CD4-positive, alpha-beta T cell (primary cell): ENCODE measurements at regions not wholly inside any gene's neighbourhood (a gene's known extent, or its start where the extent isn't known, plus 50 kb on each side); places are given as distances from the start of the nearest gene placed in this dataset.

Experiments
- ATAC-seq: fragments of 200-7000 bp; cut with Tn5 transposase; one replicate; pipeline ENCODE4 v1.10.0; 2022; ENCODE audit warnings: mild to moderate bottlenecking; ENCODE audit not compliant: poor library complexity
- CTCF ChIA-PET: fragments of 350-600 bp; sonication (Branson Sonifier 250); formaldehyde crosslinking; loops from one replicate; lab custom pipeline; 2021; ENCODE audit warnings: antibody characterized with exemption, inconsistent platforms; lab: Charles Lee
- POLR2A ChIA-PET: fragments of 350-600 bp; sonication (Branson Sonifier 250); formaldehyde crosslinking; loops from one replicate; lab custom pipeline; 2021; ENCODE audit warnings: antibody characterized with exemption, inconsistent platforms; lab: Charles Lee
- DNase-seq, 14 experiments: peaks; one replicate each; pipeline ENCODE4 v3.0.0-alpha.2; 2013 to 2020; ENCODE audit warnings: mixed read lengths in 2 of 14
- H3K27ac ChIP-seq, 2 donors: one replicate each; pipeline versions ENCODE4 v1.5.1 to v1.7.0; 2013; ENCODE audit warnings: low read length in 2 of 2, low read depth in 1 of 2, mild to moderate bottlenecking in 1 of 2
- H3K27me3 ChIP-seq, 2 experiments: 1 replicate in 1 of 2; 2 replicates in 1 of 2; pipeline versions ENCODE4 v1.6.1 to v1.7.0; 2013; ENCODE audit warnings: low read length in 2 of 2, control low read depth in 1 of 2, mild to moderate bottlenecking in 1 of 2, moderate library complexity in 1 of 2; ENCODE audit not compliant: insufficient read depth in 2 of 2, control insufficient read depth in 1 of 2
- H3K36me3 ChIP-seq: one replicate; pipeline ENCODE4 v1.6.1; 2013; ENCODE audit warnings: low read length, control low read depth; ENCODE audit not compliant: insufficient read depth
- H3K4me1 ChIP-seq: one replicate; pipeline ENCODE4 v1.6.1; 2013; ENCODE audit warnings: low read length, control low read depth; ENCODE audit not compliant: insufficient read depth
- H3K4me3 ChIP-seq: one replicate; pipeline ENCODE4 v1.5.1; 2013; ENCODE audit warnings: mild to moderate bottlenecking, low read length, moderate library complexity
- H3K9me3 ChIP-seq, 2 experiments: 1 replicate in 1 of 2; 2 replicates in 1 of 2; pipeline versions ENCODE4 v1.6.1 to v1.7.0; 2013; ENCODE audit warnings: low read length in 2 of 2, mild to moderate bottlenecking in 2 of 2, control low read depth in 1 of 2, moderate library complexity in 1 of 2; ENCODE audit not compliant: control insufficient read depth in 1 of 2, insufficient read depth in 1 of 2
- H3K27ac Mint-ChIP-seq: one replicate; pipeline ENCODE4 v1.8.0; 2020; ENCODE audit warnings: mixed read lengths
- H3K27me3 Mint-ChIP-seq: one replicate; pipeline ENCODE4 v1.8.0; 2021; ENCODE audit warnings: mixed read lengths
- H3K36me3 Mint-ChIP-seq: one replicate; pipeline ENCODE4 v1.8.0; 2021; ENCODE audit warnings: low read depth, mixed read lengths
- H3K4me1 Mint-ChIP-seq: one replicate; pipeline ENCODE4 v1.8.0; 2021; ENCODE audit warnings: low read depth, mixed read lengths
- H3K4me3 Mint-ChIP-seq: one replicate; pipeline ENCODE4 v1.8.0; 2020; ENCODE audit warnings: mild to moderate bottlenecking, mixed read lengths
- H3K9me3 Mint-ChIP-seq: one replicate; pipeline ENCODE4 v1.8.0; 2020; ENCODE audit warnings: mixed read lengths
- CTCF ChIP-seq: fragments of 200-600 bp; IDR thresholded peaks from one replicate; pipeline ENCODE4 v1.8.0; 2022; ENCODE audit warnings: antibody characterized with exemption, mild to moderate bottlenecking
- intact Hi-C, 2 experiments: fragments of 100-400 bp; cut with DNase I in 1 of 2; cut with micrococcal nuclease in 1 of 2; formaldehyde crosslinking; loops; one replicate each; pipeline versions ENCODE4 v1.15.1 to v1.9.0; 2023 to 2025; cut with DNase I, micrococcal nuclease

GRCh38 chr14:75361041-75361440 lies 66.8 kb upstream of the JDP2 start:
- Mint-ChIP-seq H3K27me3 (no peaks in the 10 kb centered on the region), H3K4me3 (no peak overlapping the region)

DNA sequence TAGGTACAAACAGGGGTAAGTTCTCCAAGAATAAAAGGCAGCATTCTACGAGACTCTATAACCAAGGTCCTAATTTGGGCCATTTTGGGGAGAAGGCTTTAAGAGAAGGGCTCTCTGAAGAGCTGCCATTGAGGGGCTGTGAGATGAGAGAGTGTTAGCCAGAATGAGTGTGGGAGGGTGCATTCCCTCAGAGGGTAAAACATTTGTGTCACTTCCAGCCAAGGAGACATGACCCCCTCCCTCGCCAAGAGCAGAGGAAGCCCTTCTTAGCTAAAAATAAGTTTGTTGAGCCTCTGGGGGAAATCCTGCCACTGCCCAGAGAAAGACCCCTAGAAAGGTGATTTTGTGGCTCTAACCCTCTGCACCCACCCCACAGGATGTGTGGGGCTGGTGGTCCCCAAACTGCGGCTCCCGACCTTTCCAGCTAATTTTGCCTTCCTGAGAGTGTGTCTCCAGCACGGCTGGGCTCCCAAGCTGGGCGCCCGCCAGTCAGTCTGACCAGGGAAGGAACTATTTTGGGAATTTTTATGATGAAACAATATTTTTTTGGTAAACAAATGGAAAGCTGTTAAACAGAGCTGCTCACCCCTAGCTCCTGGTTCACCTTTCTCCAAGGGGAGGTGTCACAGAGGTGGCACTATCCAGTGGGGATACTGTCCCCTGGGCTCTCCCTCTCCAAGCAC lies 65.9 kb upstream of the JDP2 start:
- no peaks in the 10 kb centered on the region for H3K36me3 Mint-ChIP-seq
- no peaks in the 10 kb centered on the region for H3K4me1 ChIP-seq
- H3K27me3 Mint-ChIP-seq: no peaks in the 10 kb centered on the region
- POLR2A ChIA-PET: no interaction called here
- CTCF ChIA-PET: no interaction called here
- no peak overlapping the region for H3K4me3 ChIP-seq
- H3K27me3 ChIP-seq: no peaks in the 10 kb centered on the region
- no peak for DNase-seq
- H3K4me1 Mint-ChIP-seq: no peaks in the 10 kb centered on the region
- no peaks in the 10 kb centered on the region for H3K9me3 Mint-ChIP-seq
- intact Hi-C loops: no loop called here
- no peak for TF ChIP-seq CTCF
- no peaks in the 10 kb centered on the region for H3K36me3 ChIP-seq
- H3K27ac ChIP-seq: no peak overlapping the region
- no peak for ATAC-seq
- no peak overlapping the region for H3K27ac Mint-ChIP-seq
- H3K9me3 ChIP-seq: no peaks in the 10 kb centered on the region
- H3K4me3 Mint-ChIP-seq: no peak overlapping the region

More at GRCh38 chr14:75361041-75361440, 66.8 kb upstream of the JDP2 start:
- H3K4me1 ChIP-seq: no peaks in the 10 kb centered on the region
- CTCF ChIA-PET: no interaction called here
- ATAC-seq (no peak), DNase-seq (no peak)
- Mint-ChIP-seq H3K27ac (no peak overlapping the region), H3K4me1 (no peaks in the 10 kb centered on the region), H3K36me3 (no peaks in the 10 kb centered on the region), H3K9me3 (no peaks in the 10 kb centered on the region)
- H3K4me3 ChIP-seq: no peak overlapping the region
- POLR2A ChIA-PET: no interaction called here
- H3K36me3 ChIP-seq: no peaks in the 10 kb centered on the region
- H3K27ac ChIP-seq: no peak overlapping the region
- no peaks in the 10 kb centered on the region for H3K9me3 ChIP-seq
- TF ChIP-seq CTCF: no peak
- intact Hi-C loops: no loop called here
- no peaks in the 10 kb centered on the region for H3K27me3 ChIP-seq

DNA sequence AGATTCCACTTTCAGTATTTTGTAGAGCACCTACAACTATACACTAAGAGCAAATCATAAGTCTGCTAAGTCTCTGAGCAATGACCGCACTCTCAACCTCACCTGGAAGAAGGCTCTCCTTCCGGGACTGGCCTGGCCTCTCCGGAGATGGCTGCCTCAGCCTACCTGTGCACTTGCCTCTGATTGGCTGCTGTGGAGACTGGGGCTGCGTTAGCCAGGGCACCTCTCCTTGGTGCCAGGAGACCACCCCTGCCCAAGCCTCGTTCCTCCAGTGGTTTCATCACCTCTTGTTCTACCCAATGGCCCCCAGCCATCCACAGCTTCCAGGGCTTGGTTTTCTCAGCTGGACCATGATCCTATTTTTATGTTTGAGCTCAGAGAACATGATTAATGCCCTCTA lies 64.7 kb upstream of the JDP2 start:
- ATAC-seq: no peak
- no peak overlapping the region for H3K27ac Mint-ChIP-seq
- no peaks in the 10 kb centered on the region for H3K27me3 Mint-ChIP-seq
- ChIA-PET CTCF (no interaction called here), POLR2A (no interaction called here)
- no peaks in the 10 kb centered on the region for H3K4me1 Mint-ChIP-seq
- H3K4me1 ChIP-seq: no peaks in the 10 kb centered on the region
- intact Hi-C loops: no loop called here
- H3K27ac ChIP-seq: no peak overlapping the region
- no peaks in the 10 kb centered on the region for H3K36me3 ChIP-seq
- no peak overlapping the region for H3K4me3 ChIP-seq
- H3K36me3 Mint-ChIP-seq: no peaks in the 10 kb centered on the region
- no peaks in the 10 kb centered on the region for H3K9me3 Mint-ChIP-seq
- H3K9me3 ChIP-seq: no peaks in the 10 kb centered on the region
- no peak for DNase-seq
- TF ChIP-seq CTCF: no peak
- no peaks in the 10 kb centered on the region for H3K27me3 ChIP-seq
- H3K4me3 Mint-ChIP-seq: no peak overlapping the region
